GM12865 (cell line): ENCODE measurements at regions not wholly inside any gene's neighbourhood (a gene's known extent, or its start where the extent isn't known, plus 50 kb on each side); places are given as distances from the start of the nearest gene placed in this dataset.
A peak's percentile ranks its signal among the peaks of the same experiment; 100 is the strongest.

Experiments
- DNase-seq: peaks from one replicate; pipeline ENCODE4 v3.0.0; 2010; ENCODE audit warnings: low read depth
- H3K4me3 ChIP-seq: 2 replicates; pipeline ENCODE4 v1.5.1; 2011; ENCODE audit warnings: mild to moderate bottlenecking, low read depth, low read length, control low read depth
- CTCF ChIP-seq: IDR thresholded peaks from 2 replicates; pipeline ENCODE4 v1.5.1; 2011; ENCODE audit warnings: low read length, control low read depth, low read depth, inconsistent platforms; ENCODE audit not compliant: insufficient read depth; ENCODE audit errors: missing control alignments

- no peak overlapping the region for H3K4me3 ChIP-seq
- no peak for TF ChIP-seq CTCF
- DNase-seq, result no peak
Measured at GRCh38 chr6:105595829-105596228, 192.9 kb upstream of the PREP start.

GRCh38 chr6:105594821-105595220 is 191.9 kb upstream of the PREP start:
- no peak overlapping the region for H3K4me3 ChIP-seq
- DNase-seq, result no peak
- TF ChIP-seq CTCF, result no peak

- DNase-seq, result no peak
- no peak for TF ChIP-seq CTCF
- H3K4me3 ChIP-seq, result no peak overlapping the region
Measured at GRCh38 chr6:105593805-105594671, 191.2 kb upstream of the PREP start.

- TF ChIP-seq CTCF, result no peak
- no peak for DNase-seq
- H3K4me3 ChIP-seq, result no peak overlapping the region
Measured at GRCh38 chr6:105593056-105593690, 190.3 kb upstream of the PREP start.

GRCh38 chr6:105592329-105592728 is 189.4 kb upstream of the PREP start:
- TF ChIP-seq CTCF, result no peak
- no peak for DNase-seq
- no peak overlapping the region for H3K4me3 ChIP-seq

- no peak for TF ChIP-seq CTCF
- peak; percentile 86 for DNase-seq
- no peak overlapping the region for H3K4me3 ChIP-seq
Measured at GRCh38 chr6:105591053-105591452, 188.2 kb upstream of the PREP start.
